ENCODE measurements at regions not wholly inside any gene's neighbourhood (a gene's known extent, or its start where the extent isn't known, plus 50 kb on each side); places are given as distances from the start of the nearest gene placed in this dataset.

DNA sequence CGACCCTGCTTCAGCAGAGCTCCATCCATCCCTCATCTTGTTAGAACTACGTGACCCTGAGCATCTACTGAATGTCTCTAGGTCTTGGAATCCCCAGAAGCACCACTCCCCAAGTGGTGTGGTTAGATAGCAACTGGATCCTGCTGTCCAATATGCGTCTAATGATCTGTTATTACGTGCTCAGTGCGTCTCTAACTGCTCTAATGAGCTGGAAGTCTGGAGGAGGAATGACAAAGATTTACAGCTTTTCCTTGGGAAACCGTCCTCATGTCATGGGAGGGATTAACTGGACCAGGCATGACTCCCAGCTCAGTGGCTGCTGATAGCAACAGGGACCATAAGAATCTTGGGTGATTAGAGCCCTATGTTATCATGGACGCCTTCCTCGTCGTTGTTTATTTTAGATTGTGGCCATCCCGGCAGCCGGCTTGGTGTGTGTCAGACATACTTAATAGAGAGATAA, 150.9 kb downstream of the HS3ST3B1 start:
- no peak overlapping the region for H2AFZ ChIP-seq (ENCODE audit: low read depth, low read length)
- no peaks in the 10 kb centered on the region for H3K79me2 ChIP-seq (replicated peaks; ENCODE audit: insufficient read depth, low read length)
- no peak overlapping the region for H3K4me3 ChIP-seq (ENCODE audit: low read length)
- no peak overlapping the region for H3K27ac ChIP-seq (ENCODE audit: low read length)
- no peaks in the 10 kb centered on the region for H3K27me3 ChIP-seq (ENCODE audit: insufficient read depth, low read depth, low read length)
- no peaks in the 10 kb centered on the region for H3F3A ChIP-seq (ENCODE audit: insufficient read depth, low read length, poor library complexity, severe bottlenecking)
- H3K36me3 ChIP-seq (ENCODE audit: insufficient read depth, low read length): no peaks in the 10 kb centered on the region
- TF ChIP-seq CTCF (IDR thresholded peaks at IDR 0.05; ENCODE audit: poor library complexity, severe bottlenecking): no peak
- no peak for TF ChIP-seq POLR2AphosphoS5 (IDR thresholded peaks at IDR 0.05)
- no peak for TF ChIP-seq SMC3 (conservative IDR thresholded peaks at IDR 0.05; ENCODE audit: poor library complexity)
- TF ChIP-seq RAD21 (conservative IDR thresholded peaks at IDR 0.05): no peak
- no peak for TF ChIP-seq EZH2 (IDR thresholded peaks at IDR 0.05; ENCODE audit: borderline replicate concordance, insufficient read depth, low read length, poor library complexity, severe bottlenecking)
- TF ChIP-seq MXI1 (conservative IDR thresholded peaks at IDR 0.05; ENCODE audit: poor library complexity, severe bottlenecking): no peak
- TF ChIP-seq, protein P1, sequence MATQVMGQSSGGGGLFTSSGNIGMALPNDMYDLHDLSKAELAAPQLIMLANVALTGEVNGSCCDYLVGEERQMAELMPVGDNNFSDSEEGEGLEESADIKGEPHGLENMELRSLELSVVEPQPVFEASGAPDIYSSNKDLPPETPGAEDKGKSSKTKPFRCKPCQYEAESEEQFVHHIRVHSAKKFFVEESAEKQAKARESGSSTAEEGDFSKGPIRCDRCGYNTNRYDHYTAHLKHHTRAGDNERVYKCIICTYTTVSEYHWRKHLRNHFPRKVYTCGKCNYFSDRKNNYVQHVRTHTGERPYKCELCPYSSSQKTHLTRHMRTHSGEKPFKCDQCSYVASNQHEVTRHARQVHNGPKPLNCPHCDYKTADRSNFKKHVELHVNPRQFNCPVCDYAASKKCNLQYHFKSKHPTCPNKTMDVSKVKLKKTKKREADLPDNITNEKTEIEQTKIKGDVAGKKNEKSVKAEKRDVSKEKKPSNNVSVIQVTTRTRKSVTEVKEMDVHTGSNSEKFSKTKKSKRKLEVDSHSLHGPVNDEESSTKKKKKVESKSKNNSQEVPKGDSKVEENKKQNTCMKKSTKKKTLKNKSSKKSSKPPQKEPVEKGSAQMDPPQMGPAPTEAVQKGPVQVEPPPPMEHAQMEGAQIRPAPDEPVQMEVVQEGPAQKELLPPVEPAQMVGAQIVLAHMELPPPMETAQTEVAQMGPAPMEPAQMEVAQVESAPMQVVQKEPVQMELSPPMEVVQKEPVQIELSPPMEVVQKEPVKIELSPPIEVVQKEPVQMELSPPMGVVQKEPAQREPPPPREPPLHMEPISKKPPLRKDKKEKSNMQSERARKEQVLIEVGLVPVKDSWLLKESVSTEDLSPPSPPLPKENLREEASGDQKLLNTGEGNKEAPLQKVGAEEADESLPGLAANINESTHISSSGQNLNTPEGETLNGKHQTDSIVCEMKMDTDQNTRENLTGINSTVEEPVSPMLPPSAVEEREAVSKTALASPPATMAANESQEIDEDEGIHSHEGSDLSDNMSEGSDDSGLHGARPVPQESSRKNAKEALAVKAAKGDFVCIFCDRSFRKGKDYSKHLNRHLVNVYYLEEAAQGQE (IDR thresholded peaks at IDR 0.05; ENCODE audit: borderline replicate concordance): no peak
- TF ChIP-seq EP300 (conservative IDR thresholded peaks at IDR 0.05; ENCODE audit: poor library complexity, severe bottlenecking): no peak
- no peak for TF ChIP-seq TAF1 (IDR thresholded peaks at IDR 0.05; ENCODE audit: low read depth)
- H3K9ac ChIP-seq (ENCODE audit: low read length): no peak overlapping the region
- H4K20me1 ChIP-seq (ENCODE audit: insufficient read depth): no peaks in the 10 kb centered on the region
- no peaks in the 10 kb centered on the region for H3K9me2 ChIP-seq (ENCODE audit: insufficient read depth, low read length)
- H3K9me3 ChIP-seq (ENCODE audit: low read length): no peaks in the 10 kb centered on the region
- H3K4me2 ChIP-seq (ENCODE audit: low read length): no peak overlapping the region

GRCh38 chr17:14448818-14449217, 147.9 kb downstream of the HS3ST3B1 start:
- no peaks in the 10 kb centered on the region for H3K9me2 ChIP-seq (ENCODE audit: insufficient read depth, low read length)
- no peak overlapping the region for H3K27ac ChIP-seq (ENCODE audit: low read length)
- H3K27me3 ChIP-seq (ENCODE audit: insufficient read depth, low read depth, low read length): no peaks in the 10 kb centered on the region
- no peak overlapping the region for H3K4me2 ChIP-seq (ENCODE audit: low read length)
- no peak overlapping the region for H3K4me3 ChIP-seq (ENCODE audit: low read length)
- H2AFZ ChIP-seq (ENCODE audit: low read depth, low read length): no peak overlapping the region
- H3K79me2 ChIP-seq (replicated peaks; ENCODE audit: insufficient read depth, low read length): no peaks in the 10 kb centered on the region
- no peaks in the 10 kb centered on the region for H3F3A ChIP-seq (ENCODE audit: insufficient read depth, low read length, poor library complexity, severe bottlenecking)
- H3K36me3 ChIP-seq (ENCODE audit: insufficient read depth, low read length): no peaks in the 10 kb centered on the region
- no peaks in the 10 kb centered on the region for H3K9me3 ChIP-seq (ENCODE audit: low read length)
- no peak for TF ChIP-seq EZH2 (IDR thresholded peaks at IDR 0.05; ENCODE audit: borderline replicate concordance, insufficient read depth, low read length, poor library complexity, severe bottlenecking)
- no peak for TF ChIP-seq TAF1 (IDR thresholded peaks at IDR 0.05; ENCODE audit: low read depth)
- TF ChIP-seq MXI1 (conservative IDR thresholded peaks at IDR 0.05; ENCODE audit: poor library complexity, severe bottlenecking): no peak
- no peak for TF ChIP-seq SMC3 (conservative IDR thresholded peaks at IDR 0.05; ENCODE audit: poor library complexity)
- TF ChIP-seq EP300 (conservative IDR thresholded peaks at IDR 0.05; ENCODE audit: poor library complexity, severe bottlenecking): no peak
- no peak for TF ChIP-seq RAD21 (conservative IDR thresholded peaks at IDR 0.05)
- TF ChIP-seq, protein P1 (IDR thresholded peaks at IDR 0.05; ENCODE audit: borderline replicate concordance): no peak
- TF ChIP-seq CTCF (IDR thresholded peaks at IDR 0.05; ENCODE audit: poor library complexity, severe bottlenecking): no peak
- TF ChIP-seq POLR2AphosphoS5 (IDR thresholded peaks at IDR 0.05): no peak
- H4K20me1 ChIP-seq (ENCODE audit: insufficient read depth): no peaks in the 10 kb centered on the region
- no peak overlapping the region for H3K9ac ChIP-seq (ENCODE audit: low read length)

All from neural cell (in vitro differentiated cells).